GM23338 (cell line): ENCODE measurements at regions not wholly inside any gene's neighbourhood (a gene's known extent, or its start where the extent isn't known, plus 50 kb on each side); places are given as distances from the start of the nearest gene placed in this dataset.

Source experiments
- ATAC-seq: fragments of 200-7000 bp; cut with Tn5 transposase; 3 replicates; pipeline ENCODE4 v1.9.1; 2020
- DNase-seq: peaks from one replicate; pipeline ENCODE4 v3.0.0-alpha.2; 2015; ENCODE audit warnings: low spot score
- H2AFZ ChIP-seq: fragments of 200-600 bp; sonication (generic); 2 replicates; pipeline ENCODE4 v1.8.0; 2016; ENCODE audit warnings: antibody characterized with exemption, mild to moderate bottlenecking, moderate library complexity
- H3F3A ChIP-seq: fragments of 200-600 bp; sonication (generic); replicated peaks from 2 replicates; pipeline ENCODE4 v1.8.0; 2017; ENCODE audit warnings: antibody characterized with exemption, mixed run types, low read depth
- H3K27ac ChIP-seq: fragments of 200-600 bp; sonication (generic); 2 replicates; pipeline ENCODE4 v1.6.1; 2016; ENCODE audit warnings: low read depth
- H3K27me3 ChIP-seq: fragments of 200-600 bp; sonication (generic); 2 replicates; pipeline ENCODE4 v1.8.0; 2016; ENCODE audit warnings: mild to moderate bottlenecking, mixed run types, moderate library complexity; ENCODE audit not compliant: insufficient read depth
- H3K36me3 ChIP-seq: fragments of 200-600 bp; sonication (generic); 2 replicates; pipeline ENCODE4 v1.8.0; 2016; ENCODE audit warnings: mild to moderate bottlenecking; ENCODE audit not compliant: insufficient read depth
- H3K4me1 ChIP-seq: fragments of 200-600 bp; sonication (generic); 2 replicates; pipeline ENCODE4 v1.8.0; 2016; ENCODE audit warnings: mild to moderate bottlenecking, moderate library complexity; ENCODE audit not compliant: insufficient read depth
- H3K4me2 ChIP-seq: fragments of 200-600 bp; sonication (generic); 2 replicates; pipeline ENCODE4 v1.7.1; 2017; ENCODE audit warnings: mixed run types
- H3K4me3 ChIP-seq: fragments of 200-600 bp; sonication (generic); 2 replicates; pipeline ENCODE4 v1.6.1; 2016; ENCODE audit warnings: mixed run types
- H3K79me2 ChIP-seq: fragments of 200-600 bp; sonication (generic); replicated peaks from 2 replicates; pipeline ENCODE4 v1.8.0; 2017; ENCODE audit warnings: mild to moderate bottlenecking; ENCODE audit not compliant: insufficient read depth
- H3K9me2 ChIP-seq: fragments of 200-600 bp; sonication (generic); 2 replicates; pipeline ENCODE4 v1.8.0; 2017; ENCODE audit not compliant: insufficient read depth
- H4K20me1 ChIP-seq: fragments of 200-600 bp; sonication (generic); replicated peaks from 2 replicates; pipeline ENCODE4 v1.8.0; 2017; ENCODE audit warnings: mild to moderate bottlenecking; ENCODE audit not compliant: insufficient read depth
- H3K27ac Mint-ChIP-seq: 2 replicates; pipeline ENCODE4 v1.8.0; 2020; ENCODE audit warnings: inconsistent platforms, mild to moderate bottlenecking, moderate library complexity, mixed read lengths
- H3K27me3 Mint-ChIP-seq: 3 replicates; pipeline ENCODE4 v1.8.0; 2022; ENCODE audit warnings: low read depth, mild to moderate bottlenecking, moderate library complexity, mixed read lengths, inconsistent platforms; ENCODE audit not compliant: insufficient read depth, poor library complexity
- H3K36me3 Mint-ChIP-seq: 3 replicates; pipeline ENCODE4 v1.8.0; 2021; ENCODE audit warnings: low read depth, mild to moderate bottlenecking, inconsistent platforms, moderate library complexity, mixed read lengths
- H3K4me1 Mint-ChIP-seq: 3 replicates; pipeline ENCODE4 v1.8.0; 2020; ENCODE audit warnings: mild to moderate bottlenecking, inconsistent platforms, mixed read lengths
- H3K4me3 Mint-ChIP-seq: 3 replicates; pipeline ENCODE4 v1.8.0; 2021; ENCODE audit warnings: moderate library complexity, mild to moderate bottlenecking, inconsistent platforms, mixed read lengths
- H3K9me3 Mint-ChIP-seq: 3 replicates; pipeline ENCODE4 v1.8.0; 2020; ENCODE audit warnings: moderate library complexity, mild to moderate bottlenecking, inconsistent platforms, mixed read lengths
- CREB1 ChIP-seq: fragments of 250-450 bp; sonication (Bioruptor Pico); IDR thresholded peaks from 2 replicates; pipeline ENCODE4 v1.5.0; 2020; ENCODE audit warnings: low read depth, mild to moderate bottlenecking, moderate library complexity
- CTCF ChIP-seq, 2 experiments: fragments of 200-600 bp in 1 of 2; sonication (generic) in 1 of 2; conservative IDR thresholded peaks; 2 replicates each; pipeline versions ENCODE4 v1.5.1 to v1.6.1; 2016 to 2017; ENCODE audit warnings: antibody characterized with exemption in 2 of 2, low read depth in 2 of 2, mild to moderate bottlenecking in 2 of 2, moderate library complexity in 1 of 2
- ETS1 ChIP-seq: IDR thresholded peaks from 2 replicates; pipeline ENCODE4 v1.6.1; 2016; ENCODE audit warnings: antibody characterized with exemption
- EZH2 ChIP-seq: fragments of 200-600 bp; sonication (generic); IDR thresholded peaks from one replicate; pipeline ENCODE4 v1.8.0; 2017; ENCODE audit warnings: antibody characterized with exemption, mild to moderate bottlenecking, low read depth; ENCODE audit not compliant: unreplicated experiment
- JUNB ChIP-seq: IDR thresholded peaks from one replicate; pipeline ENCODE4 v1.6.1; 2016; ENCODE audit warnings: antibody characterized with exemption; ENCODE audit not compliant: unreplicated experiment
- NANOG ChIP-seq: IDR thresholded peaks from 2 replicates; pipeline ENCODE4 v1.6.1; 2016; ENCODE audit warnings: antibody characterized with exemption, borderline replicate concordance
- STAT1 ChIP-seq: IDR thresholded peaks from one replicate; pipeline ENCODE4 v1.6.1; 2016; ENCODE audit warnings: antibody characterized with exemption; ENCODE audit not compliant: unreplicated experiment
- ZNF114 ChIP-seq: fragments of 250-450 bp; sonication (Bioruptor Pico); IDR thresholded peaks from 2 replicates; pipeline ENCODE4 v1.5.0; 2020; ENCODE audit warnings: mild to moderate bottlenecking, moderate library complexity
- ZNF331 ChIP-seq: fragments of 250-450 bp; sonication (Bioruptor Pico); IDR thresholded peaks from 2 replicates; pipeline ENCODE4 v1.5.0; 2020; ENCODE audit warnings: low read depth, mild to moderate bottlenecking, moderate library complexity
- ZNF462 ChIP-seq: fragments of 250-450 bp; sonication (Bioruptor Pico); IDR thresholded peaks from 2 replicates; pipeline ENCODE4 v1.5.0; 2020; ENCODE audit warnings: mild to moderate bottlenecking, moderate library complexity

GRCh38 chr10:8951440-8952089 lies 897.1 kb downstream of the GATA3 start:
- DNase-seq: no peak
- Histone ChIP-seq H3K27me3 (no peaks in the 10 kb centered on the region), H4K20me1 (no peaks in the 10 kb centered on the region), H2AFZ (no peak overlapping the region), H3K9me2 (no peaks in the 10 kb centered on the region; the same call in 1 of the 2 replicates), H3K27ac (no peak overlapping the region), H3K36me3 (no peaks in the 10 kb centered on the region), H3K4me1 (no peaks in the 10 kb centered on the region), H3F3A (no peaks in the 10 kb centered on the region), H3K4me3 (no peak overlapping the region), H3K79me2 (no peaks in the 10 kb centered on the region), H3K4me2 (no peak overlapping the region)
- Mint-ChIP-seq H3K4me1 (no peaks in the 10 kb centered on the region), H3K36me3 (no peaks in the 10 kb centered on the region; the same call in 2 of the 3 replicates), H3K9me3 (no peaks in the 10 kb centered on the region; the same call in 2 of the 3 replicates), H3K27me3 (no peaks in the 10 kb centered on the region), H3K27ac (no peak overlapping the region), H3K4me3 (no peak overlapping the region)
- ATAC-seq: no peak
- TF ChIP-seq JUNB: no peak
- no peak for TF ChIP-seq ZNF114 (CRISPR knock-in tag)
- no peak for TF ChIP-seq ZNF331 (CRISPR knock-in tag)
- no peak for TF ChIP-seq STAT1
- TF ChIP-seq ETS1: no peak
- no peak for TF ChIP-seq CTCF (conservative IDR thresholded peaks at IDR 0.05; ENCODE audit: low read depth in 2 of 2)
- TF ChIP-seq CREB1 (CRISPR knock-in tag): no peak
- TF ChIP-seq ZNF462 (CRISPR knock-in tag): no peak
- no peak for TF ChIP-seq NANOG
- no peak for TF ChIP-seq EZH2
